Bronchial epithelial cell (primary cell): ENCODE measurements at regions not wholly inside any gene's neighbourhood (a gene's known extent, or its start where the extent isn't known, plus 50 kb on each side); places are given as distances from the start of the nearest gene placed in this dataset.
A peak's percentile ranks its signal among the peaks of the same experiment; 100 is the strongest.

Experiments used
- DNase-seq: peaks from one replicate; pipeline ENCODE4 v3.0.0-alpha.2; 2010; ENCODE audit warnings: low read depth
- FAIRE-seq: peaks from 2 replicates; lab custom pipeline; 2011; peaks lifted over from hg19 to GRCh38; lab: Jason Lieb, UNC
- H3K27me3 ChIP-seq: 2 replicates; pipeline ENCODE4 v1.5.1; 2011; ENCODE audit warnings: low read length; ENCODE audit not compliant: control insufficient read depth, insufficient read depth
- H3K36me3 ChIP-seq: 2 replicates; pipeline ENCODE4 v1.5.1; 2011; ENCODE audit warnings: low read length; ENCODE audit not compliant: control insufficient read depth, insufficient read depth
- H3K4me3 ChIP-seq: 2 replicates; pipeline ENCODE4 v1.5.1; 2011; ENCODE audit warnings: mild to moderate bottlenecking, low read depth, low read length, control low read depth
- TF ChIP-seq, protein P1 (sequence below): IDR thresholded peaks from 2 replicates; pipeline ENCODE4 v1.5.1; 2011; ENCODE audit warnings: mild to moderate bottlenecking, moderate library complexity, low read length, control low read depth, inconsistent platforms; ENCODE audit not compliant: insufficient read depth, severe bottlenecking

DNA sequence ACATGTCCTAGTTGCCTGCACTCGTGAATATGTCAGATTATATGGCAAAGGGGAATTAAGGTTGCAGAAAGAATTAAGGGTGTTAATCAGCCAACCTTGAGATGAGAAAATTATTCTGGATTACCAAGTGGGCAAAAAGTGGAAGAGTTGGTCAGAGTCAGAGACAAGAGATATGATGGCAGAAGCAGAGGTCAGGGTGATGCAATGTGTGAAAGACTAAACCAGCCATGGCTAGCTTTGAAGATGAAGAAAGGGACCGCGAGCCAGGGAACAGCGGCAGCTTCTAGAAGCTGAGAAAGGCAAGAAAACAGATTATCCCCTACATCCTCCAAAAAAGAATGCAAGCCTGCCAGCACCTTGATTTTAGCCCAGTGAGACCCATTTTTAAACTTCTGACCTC is 385.6 kb downstream of the HNRNPD start:
- H3K4me3 ChIP-seq, result no peak overlapping the region
- no peaks in the 10 kb centered on the region for H3K27me3 ChIP-seq
- peak; percentile 55 for FAIRE-seq
- H3K36me3 ChIP-seq, result no peaks in the 10 kb centered on the region
- TF ChIP-seq, protein P1, sequence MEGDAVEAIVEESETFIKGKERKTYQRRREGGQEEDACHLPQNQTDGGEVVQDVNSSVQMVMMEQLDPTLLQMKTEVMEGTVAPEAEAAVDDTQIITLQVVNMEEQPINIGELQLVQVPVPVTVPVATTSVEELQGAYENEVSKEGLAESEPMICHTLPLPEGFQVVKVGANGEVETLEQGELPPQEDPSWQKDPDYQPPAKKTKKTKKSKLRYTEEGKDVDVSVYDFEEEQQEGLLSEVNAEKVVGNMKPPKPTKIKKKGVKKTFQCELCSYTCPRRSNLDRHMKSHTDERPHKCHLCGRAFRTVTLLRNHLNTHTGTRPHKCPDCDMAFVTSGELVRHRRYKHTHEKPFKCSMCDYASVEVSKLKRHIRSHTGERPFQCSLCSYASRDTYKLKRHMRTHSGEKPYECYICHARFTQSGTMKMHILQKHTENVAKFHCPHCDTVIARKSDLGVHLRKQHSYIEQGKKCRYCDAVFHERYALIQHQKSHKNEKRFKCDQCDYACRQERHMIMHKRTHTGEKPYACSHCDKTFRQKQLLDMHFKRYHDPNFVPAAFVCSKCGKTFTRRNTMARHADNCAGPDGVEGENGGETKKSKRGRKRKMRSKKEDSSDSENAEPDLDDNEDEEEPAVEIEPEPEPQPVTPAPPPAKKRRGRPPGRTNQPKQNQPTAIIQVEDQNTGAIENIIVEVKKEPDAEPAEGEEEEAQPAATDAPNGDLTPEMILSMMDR, result no peak
- no peak for DNase-seq

DNA sequence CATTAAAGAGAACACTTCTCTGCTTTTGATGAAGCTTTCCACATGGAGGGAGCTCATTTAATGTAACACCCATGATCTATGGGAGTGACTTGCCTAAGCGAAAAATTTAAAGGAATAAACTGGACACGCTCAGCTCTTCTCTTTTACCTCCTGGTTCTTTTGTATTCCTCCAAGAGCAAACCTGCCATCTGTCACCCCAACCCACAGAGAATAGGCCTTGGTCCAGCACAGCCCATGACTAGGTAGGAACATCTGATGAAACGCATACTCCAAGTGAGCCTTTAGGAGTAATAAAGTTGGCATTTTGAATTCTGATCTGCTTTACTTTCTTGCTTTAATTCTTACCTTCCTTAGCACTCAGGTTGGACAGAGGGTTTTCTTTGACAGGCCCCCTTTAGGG is 389.0 kb downstream of the HNRNPD start:
- DNase-seq (no peak), FAIRE-seq (no peak)
- H3K4me3 ChIP-seq, result no peak overlapping the region
- no peaks in the 10 kb centered on the region for H3K27me3 ChIP-seq
- TF ChIP-seq, protein P1, result no peak
- H3K36me3 ChIP-seq, result no peaks in the 10 kb centered on the region

DNA sequence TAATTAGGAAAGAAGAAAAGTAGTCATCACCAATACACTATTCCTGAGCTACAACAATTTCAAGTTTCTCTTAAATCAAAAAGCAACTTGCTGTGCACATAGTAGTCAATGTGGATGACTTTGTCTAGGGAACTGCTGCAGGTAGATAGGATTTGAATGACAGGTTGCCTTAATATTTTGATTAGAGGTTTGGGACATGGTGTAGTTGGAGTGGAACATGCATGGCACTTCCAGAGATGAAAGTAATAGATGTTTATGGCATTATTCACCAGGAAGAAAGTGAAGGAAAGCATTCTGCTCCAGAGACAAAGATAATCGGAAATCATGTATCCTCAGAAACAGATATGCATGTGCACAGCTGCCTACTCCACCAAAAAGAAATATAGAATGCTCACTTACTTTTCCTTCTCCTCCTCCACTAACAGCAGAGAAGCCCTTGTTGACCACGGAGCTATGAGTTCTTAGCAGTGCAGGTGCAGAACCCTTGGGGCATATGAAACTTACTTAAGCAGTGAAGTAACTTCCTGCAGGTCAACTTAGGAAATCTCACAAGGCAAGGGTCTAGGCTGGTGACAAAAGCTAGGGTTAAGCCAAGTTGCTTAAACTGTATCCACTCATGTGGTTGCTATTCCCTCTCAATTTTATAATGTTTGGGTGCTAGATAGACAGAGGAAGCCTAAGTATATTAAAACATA is 390.8 kb downstream of the HNRNPD start:
- Histone ChIP-seq H3K4me3 (no peak overlapping the region), H3K27me3 (no peaks in the 10 kb centered on the region), H3K36me3 (no peaks in the 10 kb centered on the region)
- DNase-seq (no peak), FAIRE-seq (no peak)
- TF ChIP-seq, protein P1, result no peak

DNA sequence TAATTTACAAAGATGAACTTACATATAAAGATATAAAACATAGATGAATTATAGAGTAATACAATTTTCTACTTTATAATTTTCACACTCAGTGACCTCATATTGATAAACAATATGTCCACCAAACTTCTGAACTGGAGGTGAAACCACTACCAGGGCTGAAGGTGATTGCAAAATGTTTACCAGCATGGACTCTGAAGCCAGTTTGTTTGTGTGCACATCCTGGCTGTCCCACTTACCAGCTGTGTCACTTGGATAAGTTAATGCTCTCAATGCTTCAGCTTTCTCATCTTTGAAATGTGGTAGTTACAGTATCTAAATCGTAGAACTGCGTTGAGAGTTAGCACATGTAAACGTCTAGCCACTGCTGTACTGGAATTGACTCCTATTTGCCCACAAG is 392.6 kb downstream of the HNRNPD start:
- TF ChIP-seq, protein P1, result no peak
- Histone ChIP-seq H3K4me3 (no peak overlapping the region), H3K36me3 (no peaks in the 10 kb centered on the region), H3K27me3 (no peaks in the 10 kb centered on the region)
- FAIRE-seq (no peak), DNase-seq (no peak)

DNA sequence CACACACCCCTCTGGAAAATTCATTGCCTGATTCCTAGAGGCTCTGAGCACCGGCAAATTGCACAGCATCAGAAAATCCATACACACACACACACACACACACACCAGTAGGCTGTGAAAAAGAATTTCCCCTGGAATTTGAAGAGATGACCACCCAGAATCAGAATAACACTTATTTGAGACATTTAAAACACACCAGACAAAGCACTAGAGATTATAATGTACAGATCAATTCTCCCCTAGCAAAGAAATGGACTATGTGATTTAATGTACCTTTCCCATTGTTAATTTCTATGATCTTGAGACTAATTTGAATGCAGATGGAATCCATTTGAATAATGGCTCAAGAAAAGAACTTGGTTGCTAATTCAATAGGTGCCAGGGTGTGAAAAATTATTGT is 399.3 kb downstream of the HNRNPD start:
- no peak for DNase-seq
- no peaks in the 10 kb centered on the region for H3K27me3 ChIP-seq
- FAIRE-seq, result no peak
- TF ChIP-seq, protein P1, result no peak
- no peak overlapping the region for H3K4me3 ChIP-seq
- H3K36me3 ChIP-seq, result no peaks in the 10 kb centered on the region
